Retinal pigment epithelial cell (primary cell): ENCODE measurements at regions not wholly inside any gene's neighbourhood (a gene's known extent, or its start where the extent isn't known, plus 50 kb on each side); places are given as distances from the start of the nearest gene placed in this dataset.

Experiments
- DNase-seq: peaks from one replicate; pipeline ENCODE4 v3.0.0-alpha.2; 2010; ENCODE audit warnings: low read depth
- H3K4me3 ChIP-seq: 2 replicates; pipeline ENCODE4 v1.5.1; 2011; ENCODE audit warnings: mild to moderate bottlenecking, low read length, control low read depth, moderate library complexity
- CTCF ChIP-seq: conservative IDR thresholded peaks from 2 replicates; pipeline ENCODE4 v1.5.1; 2011; ENCODE audit warnings: low read depth, low read length, control low read depth, inconsistent platforms

- TF ChIP-seq CTCF, result no peak
- no peak overlapping the region for H3K4me3 ChIP-seq
- DNase-seq, result no peak
These were observed 124.3 kb downstream of the FOXD2 start for GRCh38 chr1:47562147-47562546.

- DNase-seq, result no peak
- TF ChIP-seq CTCF, result no peak
- H3K4me3 ChIP-seq, result no peak overlapping the region
These were observed 125.0 kb downstream of the FOXD2 start for GRCh38 chr1:47562799-47563198.

GRCh38 chr1:47563201-47563600 is 125.4 kb downstream of the FOXD2 start:
- H3K4me3 ChIP-seq, result no peak overlapping the region
- DNase-seq, result no peak
- no peak for TF ChIP-seq CTCF

GRCh38 chr1:47564570-47564969 is 126.7 kb downstream of the FOXD2 start:
- H3K4me3 ChIP-seq, result no peak overlapping the region
- no peak for DNase-seq
- no peak for TF ChIP-seq CTCF

GRCh38 chr1:47565092-47565491 is 127.2 kb downstream of the FOXD2 start:
- TF ChIP-seq CTCF, result no peak
- DNase-seq, result no peak
- H3K4me3 ChIP-seq, result no peak overlapping the region

GRCh38 chr1:47565676-47566075 is 127.8 kb downstream of the FOXD2 start:
- H3K4me3 ChIP-seq, result no peak overlapping the region
- no peak for TF ChIP-seq CTCF
- no peak for DNase-seq

GRCh38 chr1:47568763-47569162 is 130.9 kb downstream of the FOXD2 start:
- DNase-seq, result no peak
- H3K4me3 ChIP-seq, result no peak overlapping the region
- TF ChIP-seq CTCF, result no peak
